Embryonic facial prominence (tissue), 1 donor: ENCODE measurements at regions not wholly inside any gene's neighbourhood (a gene's known extent, or its start where the extent isn't known, plus 50 kb on each side); places are given as distances from the start of the nearest gene placed in this dataset.
"Not testable (repeated sequence)": the region's sequence is repeated elsewhere in the genome, so short reads cannot be mapped to it uniquely, and the experiment has no call there.

ENCODE experiments used
- DNase-seq: peaks from one replicate; pipeline ENCODE4 v3.0.0-alpha.2; 2016; ENCODE audit errors: extremely low spot score

- DNase-seq = not testable (repeated sequence)
These were observed 249.6 kb upstream of the SLC16A7 start for GRCh38 chr12:59346248-59346647.

GRCh38 chr12:59345406-59345805 is 250.4 kb upstream of the SLC16A7 start:
- no peak for DNase-seq

- DNase-seq = no peak
These were observed 251.6 kb upstream of the SLC16A7 start for GRCh38 chr12:59344224-59344623.

DNA sequence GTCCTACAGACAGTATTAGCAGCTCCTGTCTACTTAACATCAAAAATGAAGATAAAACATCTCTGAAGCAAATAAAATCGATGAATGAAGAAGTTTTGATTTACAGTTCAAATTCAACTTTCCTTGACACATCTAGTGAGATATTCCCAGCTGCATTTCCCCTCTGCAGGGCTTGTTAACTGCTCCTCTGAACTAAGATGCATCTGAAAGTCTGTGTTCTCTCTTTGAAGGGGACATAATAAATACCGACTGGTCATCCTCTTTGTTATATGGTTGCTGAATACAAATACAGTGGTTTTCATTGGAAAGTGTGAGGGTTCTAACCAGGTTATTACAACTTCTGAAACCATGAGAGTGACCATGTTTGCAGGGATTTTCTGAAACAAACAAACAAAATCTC is 266.4 kb upstream of the SLC16A7 start:
- no peak for DNase-seq

DNA sequence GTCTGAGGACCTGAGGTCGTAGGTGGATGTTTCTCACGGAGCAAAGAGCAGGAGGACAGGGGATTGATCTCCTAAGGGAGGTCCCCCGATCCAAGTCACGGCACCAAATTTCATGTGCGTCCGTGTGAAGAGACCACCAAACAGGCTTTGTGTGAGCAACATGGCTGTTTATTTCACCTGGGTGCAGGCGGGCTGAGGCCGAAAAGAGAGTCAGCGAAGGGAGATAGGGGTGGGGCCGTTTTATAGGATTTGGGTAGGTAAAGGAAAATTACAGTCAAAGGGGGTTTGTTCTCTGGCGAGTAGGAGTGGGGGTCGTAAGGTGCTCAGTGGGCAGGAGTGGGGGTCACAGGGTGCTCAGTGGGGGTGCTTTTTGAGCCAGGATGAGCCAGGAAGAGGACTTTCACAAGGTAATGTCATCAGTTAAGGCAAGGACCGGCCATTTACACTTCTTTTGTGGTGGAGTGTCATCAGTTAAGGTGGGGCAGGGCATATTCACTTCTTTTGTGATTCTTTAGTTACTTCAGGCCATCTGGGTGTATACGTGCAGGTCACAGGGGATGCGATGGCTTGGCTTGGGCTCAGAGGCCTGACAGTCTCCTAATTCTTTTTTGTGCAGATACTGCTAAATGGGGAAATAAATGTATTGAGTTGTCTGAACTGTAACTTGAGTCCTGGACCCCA is 267.3 kb upstream of the SLC16A7 start:
- not testable (repeated sequence) for DNase-seq

DNA sequence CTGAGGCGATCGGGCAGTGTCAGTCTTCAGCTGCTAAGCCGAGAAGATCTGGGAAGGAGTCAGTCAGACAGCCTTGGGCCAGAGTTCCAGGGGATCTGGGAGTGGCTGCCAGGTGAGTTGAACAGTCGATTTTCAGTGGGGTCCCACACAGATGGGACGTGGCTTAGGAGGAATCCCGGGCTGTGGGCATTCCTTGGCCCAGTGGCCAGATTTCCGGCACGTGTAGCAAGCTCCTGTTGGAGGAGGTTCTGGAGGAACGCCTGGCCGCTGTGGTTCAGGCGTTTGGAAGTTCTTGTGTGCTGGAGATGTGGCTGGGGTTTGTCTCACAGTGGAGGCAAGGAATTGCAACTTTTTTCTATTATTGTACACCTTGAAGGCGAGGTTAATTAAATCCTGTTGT is 269.4 kb upstream of the SLC16A7 start:
- not testable (repeated sequence) for DNase-seq

- no peak for DNase-seq
These were observed 273.4 kb upstream of the SLC16A7 start for GRCh38 chr12:59322473-59322872.

GRCh38 chr12:59321278-59321677 is 274.6 kb upstream of the SLC16A7 start:
- DNase-seq = no peak

DNA sequence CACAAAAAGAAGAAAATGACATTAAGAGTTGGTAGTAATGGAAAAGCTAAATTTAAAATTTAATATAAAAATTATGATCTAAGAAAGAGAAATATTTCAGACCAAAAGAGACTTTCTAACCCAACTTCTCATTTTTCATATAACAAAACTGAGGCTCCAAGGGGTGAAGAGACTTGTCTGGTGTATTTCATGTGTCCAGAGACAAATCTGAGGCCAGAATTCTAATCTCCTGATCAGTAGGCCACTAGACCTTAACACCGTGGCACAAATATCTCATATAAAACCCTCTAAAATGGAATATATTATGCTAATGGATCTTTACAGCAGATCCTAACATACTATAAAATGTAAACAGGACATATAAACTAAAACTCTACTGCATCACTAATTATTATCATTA is 275.7 kb upstream of the SLC16A7 start:
- DNase-seq = no peak

GRCh38 chr12:59318940-59319339 is 276.9 kb upstream of the SLC16A7 start:
- DNase-seq = no peak

GRCh38 chr12:59317598-59317997 is 278.2 kb upstream of the SLC16A7 start:
- DNase-seq = no peak

- DNase-seq = no peak
These were observed 278.9 kb upstream of the SLC16A7 start for GRCh38 chr12:59316938-59317337.

DNA sequence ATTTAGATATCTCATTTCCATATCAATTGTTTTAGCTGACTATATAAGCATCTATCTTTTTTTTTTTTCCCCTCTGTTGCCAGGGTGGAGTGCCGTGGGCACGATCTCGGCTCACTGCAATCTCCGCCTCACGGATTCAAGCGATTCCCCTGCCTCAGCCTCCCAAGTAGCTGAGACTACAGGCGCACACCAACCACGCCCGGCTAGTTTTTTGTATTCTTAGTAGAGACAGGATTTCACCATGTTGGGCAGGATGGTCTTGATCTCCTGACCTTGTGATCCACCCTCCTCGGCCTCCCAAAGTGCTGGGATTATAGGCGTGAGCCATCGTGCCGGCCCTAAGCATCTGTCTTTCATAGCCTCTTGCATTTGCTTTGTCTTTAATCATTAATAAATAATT is 279.5 kb upstream of the SLC16A7 start:
- DNase-seq = not testable (repeated sequence)

DNA sequence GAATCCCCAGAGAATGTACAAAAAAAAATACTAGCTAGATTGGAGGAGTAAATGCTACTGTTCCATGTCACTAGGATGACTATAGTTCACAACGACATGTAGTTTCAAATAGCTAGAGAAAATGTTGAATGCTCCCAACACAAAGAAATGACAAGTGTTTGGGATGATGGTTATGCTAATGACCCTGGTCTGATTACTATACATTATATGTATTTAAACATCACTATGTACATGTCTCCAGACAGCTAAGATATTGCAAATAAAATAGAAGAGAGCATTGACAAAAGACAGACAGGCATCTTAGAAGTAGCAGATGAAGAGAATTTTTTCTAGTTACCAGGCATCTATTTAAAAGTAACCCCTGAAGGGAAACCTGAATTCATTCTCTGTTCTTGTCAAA is 281.6 kb upstream of the SLC16A7 start:
- DNase-seq = no peak

DNA sequence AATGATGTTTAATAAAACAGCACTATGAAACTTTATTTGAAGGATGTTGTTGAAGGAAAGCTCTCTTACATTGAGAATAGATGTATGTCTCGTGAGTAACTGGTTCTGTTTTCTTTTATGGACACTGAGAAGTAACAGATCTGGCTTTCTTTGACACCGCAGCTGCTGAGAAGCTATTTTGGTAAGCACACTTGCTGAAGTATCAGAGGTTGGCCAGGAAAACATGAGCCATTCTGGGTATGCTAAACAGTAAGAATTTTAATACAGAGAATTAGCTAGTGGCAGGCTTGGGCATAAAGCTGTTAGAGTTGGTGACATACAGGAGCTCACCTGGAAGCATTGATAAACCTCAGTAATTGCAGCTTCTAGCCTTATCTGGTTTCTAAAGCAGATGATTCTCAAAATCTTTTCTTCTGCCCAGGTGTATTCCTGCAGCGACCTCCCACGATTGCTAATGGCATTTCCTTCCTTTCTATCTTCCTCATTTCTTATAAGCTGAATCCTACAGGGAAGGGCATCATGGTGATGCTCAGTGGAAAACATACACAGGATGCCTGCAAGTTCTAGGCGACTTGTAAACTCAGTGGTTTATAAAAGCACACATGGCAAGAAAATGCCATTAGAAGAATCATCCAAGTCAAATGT is 291.6 kb upstream of the SLC16A7 start:
- no peak for DNase-seq

- DNase-seq = no peak
These were observed 297.5 kb upstream of the SLC16A7 start for GRCh38 chr12:59298296-59298695.

GRCh38 chr12:59294221-59294620 is 301.6 kb upstream of the SLC16A7 start:
- DNase-seq = no peak

- no peak for DNase-seq
These were observed 312.8 kb upstream of the SLC16A7 start for GRCh38 chr12:59282999-59283398.

DNA sequence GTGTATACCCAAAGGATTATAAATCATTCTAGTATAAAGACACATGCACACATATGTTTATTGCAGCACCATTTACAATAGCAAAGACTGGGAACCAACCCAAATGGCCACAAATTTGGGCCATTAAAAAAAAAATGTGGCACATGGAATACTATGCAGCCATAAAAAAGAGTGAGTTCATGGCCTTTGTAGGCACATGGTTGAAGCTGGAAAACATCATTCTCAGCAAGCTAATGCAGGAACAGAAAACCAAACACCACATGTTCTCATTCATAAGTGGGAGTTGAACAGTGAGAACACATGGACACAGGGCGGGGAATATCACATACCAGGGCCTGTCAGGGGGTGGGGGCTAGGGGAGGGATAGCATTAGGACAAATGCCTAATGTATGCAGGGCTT is 322.3 kb upstream of the SLC16A7 start:
- DNase-seq = not testable (repeated sequence)

DNA sequence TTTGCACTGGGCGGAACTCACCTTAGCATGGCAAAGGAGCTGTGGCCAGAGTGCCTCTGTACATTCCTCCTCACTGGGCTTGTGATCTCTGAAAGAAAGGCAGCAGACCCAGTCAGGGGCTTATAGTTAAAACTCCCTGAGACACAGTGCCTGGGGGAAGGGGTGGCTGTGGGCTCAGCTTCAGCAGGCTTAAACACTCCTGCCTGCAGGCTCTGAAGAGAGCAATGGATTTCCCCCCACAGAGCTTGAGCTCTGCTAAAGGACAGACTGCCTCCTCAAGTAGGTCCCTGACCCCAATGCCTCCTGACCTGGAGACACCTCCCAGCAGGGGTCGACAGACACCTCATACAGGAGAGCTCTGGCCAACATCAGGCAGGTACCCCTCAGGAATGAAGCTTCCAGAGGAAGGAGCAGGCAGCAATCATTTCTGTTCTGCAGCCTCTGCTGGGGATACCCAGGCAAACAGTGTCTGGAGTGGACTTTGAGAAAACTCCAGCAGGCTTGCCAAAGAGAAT is 327.5 kb upstream of the SLC16A7 start:
- DNase-seq = no peak

DNA sequence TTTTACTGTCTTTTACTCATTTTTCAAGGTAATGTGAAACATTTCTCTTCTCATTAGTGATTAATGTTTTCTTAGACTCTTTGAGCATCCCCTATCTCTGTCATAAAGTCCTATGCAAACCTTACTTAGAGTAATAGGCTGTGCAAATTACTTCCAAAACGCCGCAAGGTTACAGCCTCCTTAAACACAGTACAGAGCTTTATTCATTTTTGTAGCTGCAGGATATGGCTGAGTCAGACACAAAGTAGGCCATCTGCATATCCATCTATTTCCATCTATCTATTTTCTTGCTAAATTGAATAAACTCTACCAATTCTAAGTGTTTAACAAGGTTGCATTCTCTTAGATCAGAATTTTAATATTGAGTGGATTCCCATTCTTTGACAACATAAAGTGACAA is 335.6 kb upstream of the SLC16A7 start:
- DNase-seq = no peak

DNA sequence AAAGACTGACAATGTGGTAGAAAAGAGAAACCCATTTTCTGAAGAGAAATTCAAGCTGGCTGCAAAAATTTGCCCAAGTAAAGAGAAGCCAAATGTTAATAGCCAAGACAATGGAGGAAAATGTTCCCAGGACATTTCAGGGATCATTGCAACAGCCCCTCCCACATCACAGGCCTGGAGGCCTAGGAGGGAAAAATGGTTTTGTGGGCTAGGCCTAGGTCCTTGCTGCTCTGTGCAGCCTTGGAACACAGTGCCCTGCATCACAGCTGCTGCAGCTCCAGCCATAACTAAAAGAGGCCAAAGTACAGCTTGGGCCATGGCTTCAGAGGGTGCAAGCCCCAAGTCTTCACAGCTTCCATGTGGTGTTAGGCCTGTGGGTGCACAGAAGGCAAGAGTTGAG is 332.4 kb upstream of the LRIG3 start:
- no peak for DNase-seq

DNA sequence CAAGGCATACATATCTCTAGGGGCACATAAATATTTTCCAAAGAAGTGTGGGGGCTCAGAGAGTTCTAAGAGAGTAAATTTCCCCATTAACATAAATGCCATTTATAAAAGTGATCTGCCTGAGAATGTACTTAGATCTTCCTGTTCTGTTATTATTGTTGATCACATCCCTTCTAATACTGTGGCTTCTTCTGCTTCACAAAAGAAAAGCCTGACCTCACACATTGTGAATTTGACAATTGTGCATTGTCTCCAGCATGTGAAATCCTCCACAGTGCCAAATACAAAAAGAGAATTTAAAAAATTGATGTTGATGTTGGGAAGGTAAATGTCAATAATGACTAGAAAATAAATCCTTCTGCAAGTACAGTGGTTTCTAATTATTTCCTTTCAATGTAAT is 330.5 kb upstream of the LRIG3 start:
- DNase-seq = no peak

DNA sequence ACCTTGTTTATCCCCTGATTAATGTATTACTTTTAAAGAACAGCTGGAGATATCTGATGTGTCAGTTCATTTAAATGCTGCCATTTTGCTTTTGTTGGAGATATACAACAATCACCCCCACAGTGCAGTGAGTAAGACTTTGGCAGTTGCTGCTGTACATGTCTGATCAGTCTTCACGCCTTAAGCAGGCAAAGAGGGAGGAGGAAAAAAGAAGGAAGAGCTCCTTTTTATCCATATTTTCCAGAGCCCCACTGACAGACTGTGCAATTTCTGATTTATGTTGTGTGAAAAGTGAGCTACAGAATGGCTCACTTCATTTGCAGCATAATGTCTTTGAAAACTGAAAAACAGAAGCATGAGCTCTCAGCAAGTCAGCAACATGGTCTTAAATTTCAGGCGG is 319.7 kb upstream of the LRIG3 start:
- DNase-seq = no peak
